PC-9 (cell line): ENCODE measurements at regions not wholly inside any gene's neighbourhood (a gene's known extent, or its start where the extent isn't known, plus 50 kb on each side); places are given as distances from the start of the nearest gene placed in this dataset.

Experiments used
- BruUV-seq: library from RNA; stranded (reverse); fragments of 400-500 nt; replicated peaks from 2 replicates; lab custom pipeline; 2021; lab: Mats Ljungman, UMichigan
- CTCF ChIA-PET: fragments of 300-600 bp; sonication (Branson Sonifier 250); formaldehyde crosslinking; loops from one replicate; lab custom pipeline; 2022; ENCODE audit warnings: antibody characterized with exemption; lab: Charles Lee
- POLR2A ChIA-PET: fragments of 300-600 bp; sonication (Branson Sonifier 250); formaldehyde crosslinking; loops from one replicate; lab custom pipeline; 2022; ENCODE audit warnings: antibody characterized with exemption; ENCODE audit not compliant: unreplicated experiment; lab: Charles Lee
- DNase-seq, 2 experiments: peaks; one replicate each; pipeline versions ENCODE4 v3.0.0 to v3.0.0-alpha.2; 2015 to 2022; ENCODE audit warnings: mixed read lengths in 1 of 2
- H2AFZ ChIP-seq: fragments of 200-600 bp; sonication (generic); 2 replicates; pipeline ENCODE4 v1.8.1; 2017; ENCODE audit warnings: antibody characterized with exemption
- H3F3A ChIP-seq: fragments of 200-600 bp; sonication (generic); 2 replicates; pipeline ENCODE4 v1.8.1; 2017; ENCODE audit warnings: antibody characterized with exemption, mild to moderate bottlenecking, low read depth; ENCODE audit not compliant: insufficient read depth
- H3K27ac ChIP-seq: fragments of 200-600 bp; sonication (generic); 2 replicates; pipeline ENCODE4 v1.6.1; 2016; ENCODE audit warnings: mixed run types
- H3K27me3 ChIP-seq: fragments of 200-600 bp; sonication (generic); 2 replicates; pipeline ENCODE4 v1.6.1; 2016; ENCODE audit warnings: low read depth, mixed run types; ENCODE audit not compliant: insufficient read depth
- H3K36me3 ChIP-seq: fragments of 200-600 bp; sonication (generic); 2 replicates; pipeline ENCODE4 v1.6.1; 2016; ENCODE audit warnings: low read depth, mixed run types
- H3K4me1 ChIP-seq: fragments of 200-600 bp; sonication (generic); replicated peaks from 2 replicates; pipeline ENCODE4 v1.6.1; 2016; ENCODE audit warnings: mixed run types; ENCODE audit not compliant: insufficient read depth
- H3K4me2 ChIP-seq: fragments of 200-600 bp; sonication (generic); 2 replicates; pipeline ENCODE4 v1.6.1; 2017; ENCODE audit warnings: mixed run types
- H3K4me3 ChIP-seq: fragments of 200-600 bp; sonication (generic); 2 replicates; pipeline ENCODE4 v1.6.1; 2016; ENCODE audit warnings: mixed run types
- H3K79me2 ChIP-seq: fragments of 200-600 bp; sonication (generic); 2 replicates; pipeline ENCODE4 v1.6.1; 2017; ENCODE audit warnings: low read depth, mixed run types
- H3K9me2 ChIP-seq: fragments of 200-600 bp; sonication (generic); 2 replicates; pipeline ENCODE4 v1.8.1; 2017; ENCODE audit warnings: mild to moderate bottlenecking; ENCODE audit not compliant: insufficient read depth
- H3K9me3 ChIP-seq: fragments of 200-600 bp; sonication (generic); 2 replicates; pipeline ENCODE4 v1.8.1; 2016; ENCODE audit warnings: low read depth; ENCODE audit not compliant: insufficient read depth
- H4K20me1 ChIP-seq: fragments of 200-600 bp; sonication (generic); 2 replicates; pipeline ENCODE4 v1.8.1; 2017; ENCODE audit not compliant: insufficient read depth
- EZH2 ChIP-seq: fragments of 200-600 bp; sonication (generic); IDR thresholded peaks from 2 replicates; pipeline ENCODE4 v1.8.0; 2017; ENCODE audit warnings: antibody characterized with exemption, low read depth
- intact Hi-C: fragments of 100-400 bp; cut with micrococcal nuclease; formaldehyde crosslinking; loops from one replicate; pipeline ENCODE4 v1.10.0; 2022; ENCODE audit not compliant: unreplicated experiment
- TF ChIP-seq, protein P1 (sequence below): fragments of 200-600 bp; sonication (generic); conservative IDR thresholded peaks from 2 replicates; pipeline ENCODE4 v1.6.1; 2017; ENCODE audit warnings: mixed run types, antibody characterized with exemption, mild to moderate bottlenecking, moderate library complexity

DNA sequence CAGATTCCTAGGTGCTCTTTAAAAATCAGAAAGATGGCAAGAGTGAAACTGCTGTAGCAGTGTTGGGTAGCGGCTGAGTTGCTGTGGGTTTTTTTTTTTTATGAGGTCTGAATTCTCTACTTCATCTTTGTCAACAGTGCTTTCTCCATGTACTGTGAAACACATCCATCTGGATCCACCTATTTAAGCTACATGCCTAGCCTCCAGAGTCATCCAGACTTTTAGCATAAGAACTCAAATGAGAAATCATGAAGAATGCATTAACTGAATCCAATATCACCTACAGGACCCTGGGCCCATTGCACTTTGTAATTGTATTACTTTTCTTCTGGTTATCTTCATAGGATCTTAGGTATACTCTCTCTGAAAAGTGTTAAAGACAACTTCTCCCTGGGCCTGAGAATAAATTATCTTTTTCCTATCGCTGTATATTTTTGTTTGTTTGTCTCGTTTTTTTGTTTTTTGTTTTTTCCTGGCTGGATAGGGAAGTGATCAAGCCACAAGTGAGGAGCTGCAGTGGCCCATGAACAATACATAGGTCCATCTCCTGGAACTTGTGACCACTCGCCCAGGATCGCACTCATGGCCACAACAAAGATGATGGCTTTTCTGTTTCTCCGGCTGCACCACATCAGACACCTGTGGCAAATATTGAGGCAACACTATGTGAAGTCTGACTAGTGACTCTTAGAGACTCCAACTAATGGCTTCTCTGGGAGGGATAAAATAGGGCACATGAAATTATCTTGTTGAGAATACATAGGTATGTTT lies 609.9 kb upstream of the AGTR1 start:
- no TSS peak for BruUV-seq
- Histone ChIP-seq H4K20me1 (no peaks in the 10 kb centered on the region), H3K4me2 (no peak overlapping the region), H3K4me3 (no peak overlapping the region), H3K9me3 (no peaks in the 10 kb centered on the region), H3K4me1 (no peaks in the 10 kb centered on the region), H3K27me3 (no peaks in the 10 kb centered on the region), H3K9me2 (no peaks in the 10 kb centered on the region), H3K79me2 (no peaks in the 10 kb centered on the region), H2AFZ (no peak overlapping the region), H3K36me3 (no peaks in the 10 kb centered on the region), H3F3A (no peaks in the 10 kb centered on the region), H3K27ac (no peak overlapping the region)
- no peak for TF ChIP-seq EZH2
- TF ChIP-seq, protein P1, sequence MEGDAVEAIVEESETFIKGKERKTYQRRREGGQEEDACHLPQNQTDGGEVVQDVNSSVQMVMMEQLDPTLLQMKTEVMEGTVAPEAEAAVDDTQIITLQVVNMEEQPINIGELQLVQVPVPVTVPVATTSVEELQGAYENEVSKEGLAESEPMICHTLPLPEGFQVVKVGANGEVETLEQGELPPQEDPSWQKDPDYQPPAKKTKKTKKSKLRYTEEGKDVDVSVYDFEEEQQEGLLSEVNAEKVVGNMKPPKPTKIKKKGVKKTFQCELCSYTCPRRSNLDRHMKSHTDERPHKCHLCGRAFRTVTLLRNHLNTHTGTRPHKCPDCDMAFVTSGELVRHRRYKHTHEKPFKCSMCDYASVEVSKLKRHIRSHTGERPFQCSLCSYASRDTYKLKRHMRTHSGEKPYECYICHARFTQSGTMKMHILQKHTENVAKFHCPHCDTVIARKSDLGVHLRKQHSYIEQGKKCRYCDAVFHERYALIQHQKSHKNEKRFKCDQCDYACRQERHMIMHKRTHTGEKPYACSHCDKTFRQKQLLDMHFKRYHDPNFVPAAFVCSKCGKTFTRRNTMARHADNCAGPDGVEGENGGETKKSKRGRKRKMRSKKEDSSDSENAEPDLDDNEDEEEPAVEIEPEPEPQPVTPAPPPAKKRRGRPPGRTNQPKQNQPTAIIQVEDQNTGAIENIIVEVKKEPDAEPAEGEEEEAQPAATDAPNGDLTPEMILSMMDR, result no peak
- intact Hi-C loops, result no loop called here
- DNase-seq, result no peak
- CTCF ChIA-PET, result no interaction called here
- POLR2A ChIA-PET, result no interaction called here

DNA sequence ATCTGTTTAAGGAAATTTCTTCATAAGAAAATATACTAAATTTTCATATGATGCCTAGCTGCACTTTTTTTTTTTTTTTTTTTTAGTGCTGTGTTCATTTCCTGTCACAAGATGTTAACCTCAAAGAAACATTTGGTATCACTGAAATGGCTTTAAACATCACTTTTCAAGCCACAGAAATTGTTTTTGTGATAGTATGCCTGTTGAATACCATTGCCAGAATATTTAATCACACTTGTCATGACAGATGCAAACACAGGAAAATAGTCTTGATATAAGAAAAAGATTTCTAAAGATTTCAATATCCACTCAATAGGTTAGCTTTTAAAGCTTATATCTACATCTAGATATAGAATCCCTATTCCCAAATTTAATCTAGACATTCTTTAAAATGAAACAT lies 608.5 kb upstream of the AGTR1 start:
- Histone ChIP-seq H3K4me2 (no peak overlapping the region), H3K27ac (no peak overlapping the region), H3K9me3 (no peaks in the 10 kb centered on the region), H3K4me3 (no peak overlapping the region), H3K79me2 (no peaks in the 10 kb centered on the region), H2AFZ (no peak overlapping the region), H3K36me3 (no peaks in the 10 kb centered on the region), H3F3A (no peaks in the 10 kb centered on the region), H4K20me1 (no peaks in the 10 kb centered on the region), H3K9me2 (no peaks in the 10 kb centered on the region), H3K27me3 (no peaks in the 10 kb centered on the region), H3K4me1 (no peaks in the 10 kb centered on the region)
- TF ChIP-seq, protein P1, result no peak
- no peak for TF ChIP-seq EZH2
- ChIA-PET POLR2A (no interaction called here), CTCF (interaction anchor here (0.6 kb wide), 1 partner anchor 484 kb away, joined by 5 read pairs; no protein-coding TSS in a partner anchor)
- no peak for DNase-seq
- no TSS peak for BruUV-seq
- intact Hi-C loops, result no loop called here

DNA sequence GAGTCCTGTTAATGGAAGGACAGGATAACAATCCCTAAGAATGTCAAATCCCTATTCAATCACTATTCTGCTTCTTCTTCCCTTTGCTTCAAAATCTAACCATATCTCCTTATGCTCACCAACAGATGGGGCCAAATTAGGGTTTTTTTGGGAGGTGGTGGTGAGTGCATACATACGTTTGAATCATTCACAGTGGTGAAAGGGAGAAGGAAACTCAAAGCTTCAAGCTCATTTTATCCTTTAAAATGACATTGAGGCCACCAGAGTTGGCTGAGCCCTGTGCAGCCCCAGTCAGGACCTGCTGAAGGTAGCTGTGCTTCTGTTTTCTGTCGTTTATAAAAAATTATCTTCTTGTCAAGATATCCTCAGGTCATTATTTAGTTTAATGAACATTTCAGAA lies 607.5 kb upstream of the AGTR1 start:
- no peaks in the 10 kb centered on the region for H3K9me3 ChIP-seq
- no peaks in the 10 kb centered on the region for H3K79me2 ChIP-seq
- H3K27ac ChIP-seq, result no peak overlapping the region
- no peak overlapping the region for H3K4me3 ChIP-seq
- no peaks in the 10 kb centered on the region for H3K36me3 ChIP-seq
- intact Hi-C loops, result loop anchor here (10.0 kb wide), 1 partner anchor 365 kb away; no protein-coding TSS in a partner anchor
- no peak for DNase-seq
- no peaks in the 10 kb centered on the region for H3F3A ChIP-seq
- POLR2A ChIA-PET, result no interaction called here
- no TSS peak for BruUV-seq
- no peak for TF ChIP-seq EZH2
- TF ChIP-seq, protein P1, result no peak
- CTCF ChIA-PET, result no interaction called here
- no peaks in the 10 kb centered on the region for H3K4me1 ChIP-seq
- no peaks in the 10 kb centered on the region for H4K20me1 ChIP-seq
- H2AFZ ChIP-seq, result no peak overlapping the region
- H3K4me2 ChIP-seq, result no peak overlapping the region
- no peaks in the 10 kb centered on the region for H3K27me3 ChIP-seq
- peaks cover under 1% of the 10 kb centered on the region; the same call in 1 of the 2 replicates for H3K9me2 ChIP-seq
